Astrocyte (in vitro differentiated cells and primary cell): ENCODE measurements at regions not wholly inside any gene's neighbourhood (a gene's known extent, or its start where the extent isn't known, plus 50 kb on each side); places are given as distances from the start of the nearest gene placed in this dataset.

Experiments
- DNase-seq: peaks from one replicate; pipeline ENCODE4 v3.0.0-alpha.2; 2010; ENCODE audit warnings: low read depth
- FAIRE-seq: peaks from 2 replicates; lab custom pipeline; 2011; peaks lifted over from hg19 to GRCh38; lab: Jason Lieb, UNC
- H2AFZ ChIP-seq: 2 replicates; pipeline ENCODE4 v1.6.0; 2012; ENCODE audit warnings: low read depth, low read length, inconsistent platforms
- H3K27ac ChIP-seq: 2 replicates; pipeline ENCODE4 v1.5.1; 2011; ENCODE audit warnings: low read depth, low read length, inconsistent platforms
- H3K27me3 ChIP-seq: 2 replicates; pipeline ENCODE4 v1.6.0; 2011; ENCODE audit warnings: low read length, inconsistent platforms; ENCODE audit not compliant: insufficient read depth
- H3K36me3 ChIP-seq: 2 replicates; pipeline ENCODE4 v1.5.1; 2011; ENCODE audit warnings: low read length, inconsistent platforms; ENCODE audit not compliant: insufficient read depth
- H3K4me1 ChIP-seq: 2 replicates; pipeline ENCODE4 v1.5.1; 2011; ENCODE audit warnings: low read length, inconsistent platforms; ENCODE audit not compliant: insufficient read depth
- H3K4me2 ChIP-seq: 2 replicates; pipeline ENCODE4 v1.6.0; 2012; ENCODE audit warnings: low read length, inconsistent platforms
- H3K4me3 ChIP-seq: 2 replicates; pipeline ENCODE4 v1.5.1; 2011; ENCODE audit warnings: low read depth, mild to moderate bottlenecking, low read length, inconsistent platforms; ENCODE audit not compliant: insufficient read depth
- H3K79me2 ChIP-seq: 2 replicates; pipeline ENCODE4 v1.6.0; 2012; ENCODE audit warnings: mild to moderate bottlenecking, low read length, inconsistent platforms; ENCODE audit not compliant: insufficient read depth
- H3K9ac ChIP-seq: 2 replicates; pipeline ENCODE4 v1.6.0; 2012; ENCODE audit warnings: mild to moderate bottlenecking, low read length, inconsistent platforms
- H3K9me3 ChIP-seq: 2 replicates; pipeline ENCODE4 v1.5.1; 2012; ENCODE audit warnings: low read depth, mild to moderate bottlenecking, low read length, inconsistent platforms; ENCODE audit not compliant: insufficient read depth
- H4K20me1 ChIP-seq: 2 replicates; pipeline ENCODE4 v1.6.0; 2012; ENCODE audit warnings: low read length, inconsistent platforms; ENCODE audit not compliant: insufficient read depth
- H3K27ac Mint-ChIP-seq: one replicate; pipeline ENCODE4 v1.8.0; 2021; ENCODE audit warnings: mild to moderate bottlenecking, mixed read lengths; ENCODE audit not compliant: unreplicated experiment
- H3K27me3 Mint-ChIP-seq: one replicate; pipeline ENCODE4 v1.8.0; 2021; ENCODE audit warnings: low read depth, mixed read lengths; ENCODE audit not compliant: unreplicated experiment
- H3K36me3 Mint-ChIP-seq: one replicate; pipeline ENCODE4 v1.8.0; 2021; ENCODE audit warnings: low read depth, mixed read lengths; ENCODE audit not compliant: unreplicated experiment
- H3K4me1 Mint-ChIP-seq: one replicate; pipeline ENCODE4 v1.8.0; 2021; ENCODE audit warnings: low read depth, mixed read lengths; ENCODE audit not compliant: unreplicated experiment
- H3K4me3 Mint-ChIP-seq: one replicate; pipeline ENCODE4 v1.8.0; 2021; ENCODE audit warnings: mild to moderate bottlenecking, moderate library complexity, mixed read lengths; ENCODE audit not compliant: unreplicated experiment
- H3K9me3 Mint-ChIP-seq: one replicate; pipeline ENCODE4 v1.8.0; 2021; ENCODE audit warnings: mild to moderate bottlenecking, mixed read lengths; ENCODE audit not compliant: unreplicated experiment
- CTCF ChIP-seq: IDR thresholded peaks from 2 replicates; pipeline ENCODE4 v1.5.1; 2011; ENCODE audit warnings: low read depth, mild to moderate bottlenecking, inconsistent platforms, low read length, moderate library complexity; ENCODE audit not compliant: insufficient read depth
- EZH2 ChIP-seq: IDR thresholded peaks from 2 replicates; pipeline ENCODE4 v1.6.1; 2012; ENCODE audit warnings: mild to moderate bottlenecking, low read length, inconsistent platforms; ENCODE audit not compliant: insufficient read depth

- Histone ChIP-seq H3K27ac (no peak overlapping the region), H3K9me3 (no peaks in the 10 kb centered on the region), H3K4me2 (no peak overlapping the region), H3K9ac (no peak overlapping the region), H3K79me2 (no peaks in the 10 kb centered on the region), H3K4me1 (no peaks in the 10 kb centered on the region), H3K27me3 (no peaks in the 10 kb centered on the region), H4K20me1 (no peaks in the 10 kb centered on the region), H2AFZ (no peak overlapping the region), H3K4me3 (no peak overlapping the region), H3K36me3 (no peaks in the 10 kb centered on the region)
- H3K27ac Mint-ChIP-seq, result no peak overlapping the region
- no peaks in the 10 kb centered on the region for H3K27me3 Mint-ChIP-seq
- H3K4me1 Mint-ChIP-seq, result peaks cover 6% of the 10 kb centered on the region
- H3K4me3 Mint-ChIP-seq, result no peak overlapping the region
- DNase-seq, result peak; percentile 61
- H3K36me3 Mint-ChIP-seq, result no peaks in the 10 kb centered on the region
- TF ChIP-seq CTCF, result no peak
- no peak for TF ChIP-seq EZH2
- no peaks in the 10 kb centered on the region for H3K9me3 Mint-ChIP-seq
- peak; percentile 73 for FAIRE-seq
Measured at GRCh38 chr12:78442454-78442801, 422.1 kb upstream of the SYT1 start.

GRCh38 chr12:78446555-78446954 lies 418.0 kb upstream of the SYT1 start:
- TF ChIP-seq CTCF, result no peak
- TF ChIP-seq EZH2, result no peak
- no peak overlapping the region for H3K27ac Mint-ChIP-seq
- Histone ChIP-seq H3K9ac (no peak overlapping the region), H3K9me3 (no peaks in the 10 kb centered on the region), H3K27me3 (no peaks in the 10 kb centered on the region), H3K4me1 (no peaks in the 10 kb centered on the region), H3K79me2 (no peaks in the 10 kb centered on the region), H3K4me3 (no peak overlapping the region), H3K4me2 (no peak overlapping the region), H4K20me1 (no peaks in the 10 kb centered on the region), H3K27ac (no peak overlapping the region), H3K36me3 (no peaks in the 10 kb centered on the region), H2AFZ (no peak overlapping the region)
- FAIRE-seq (no peak), DNase-seq (no peak)
- peaks cover 6% of the 10 kb centered on the region for H3K4me1 Mint-ChIP-seq
- no peaks in the 10 kb centered on the region for H3K36me3 Mint-ChIP-seq
- H3K9me3 Mint-ChIP-seq, result no peaks in the 10 kb centered on the region
- H3K27me3 Mint-ChIP-seq, result no peaks in the 10 kb centered on the region
- no peak overlapping the region for H3K4me3 Mint-ChIP-seq

GRCh38 chr12:78447373-78447772 lies 417.2 kb upstream of the SYT1 start:
- Mint-ChIP-seq H3K4me1 (peaks cover 1% of the 10 kb centered on the region), H3K4me3 (no peak overlapping the region), H3K36me3 (no peaks in the 10 kb centered on the region), H3K27me3 (no peaks in the 10 kb centered on the region), H3K27ac (no peak overlapping the region), H3K9me3 (no peaks in the 10 kb centered on the region)
- no peaks in the 10 kb centered on the region for H4K20me1 ChIP-seq
- no peak overlapping the region for H3K4me3 ChIP-seq
- no peak overlapping the region for H3K27ac ChIP-seq
- no peak overlapping the region for H3K9ac ChIP-seq
- no peaks in the 10 kb centered on the region for H3K79me2 ChIP-seq
- H3K4me2 ChIP-seq, result no peak overlapping the region
- TF ChIP-seq CTCF (no peak), EZH2 (no peak)
- no peaks in the 10 kb centered on the region for H3K36me3 ChIP-seq
- FAIRE-seq (no peak), DNase-seq (no peak)
- no peaks in the 10 kb centered on the region for H3K4me1 ChIP-seq
- no peaks in the 10 kb centered on the region for H3K27me3 ChIP-seq
- no peaks in the 10 kb centered on the region for H3K9me3 ChIP-seq
- no peak overlapping the region for H2AFZ ChIP-seq
